ENCODE measurements at regions not wholly inside any gene's neighbourhood (a gene's known extent, or its start where the extent isn't known, plus 50 kb on each side); places are given as distances from the start of the nearest gene placed in this dataset.

- no peak overlapping the region for H3K4me3 ChIP-seq
- no peaks in the 10 kb centered on the region for H3K36me3 ChIP-seq
- WGBS, 5 donors, result 71 to 84% (median 78%) methylated on average over 3 of the region's 3 CpGs
- no peak overlapping the region for H3K27ac ChIP-seq
- intact Hi-C loops (cut with DNase I; ENCODE audit: low total_unique reads), result no loop called here
- H3K4me1 ChIP-seq, result no peaks in the 10 kb centered on the region
- no peak for TF ChIP-seq EP300 (IDR thresholded peaks at IDR 0.05)
- no peak for TF ChIP-seq POLR2A (IDR thresholded peaks at IDR 0.05)
- TF ChIP-seq CTCF (IDR thresholded peaks at IDR 0.05), result no peak
- no peak for TF ChIP-seq POLR2AphosphoS5 (IDR thresholded peaks at IDR 0.05)
- no peaks in the 10 kb centered on the region for H3K27me3 ChIP-seq
- DNase-seq, result no peak
- H3K9me3 ChIP-seq, result no peaks in the 10 kb centered on the region
Measured at GRCh38 chr5:124474528-124475215, 271.8 kb downstream of the ZNF608 start.

- 81 to 87% (median 86%) methylated on average over 5 of the region's 5 CpGs for WGBS, 5 donors
- Histone ChIP-seq H3K4me3 (no peak overlapping the region), H3K27me3 (no peaks in the 10 kb centered on the region), H3K36me3 (no peaks in the 10 kb centered on the region), H3K4me1 (no peaks in the 10 kb centered on the region), H3K27ac (no peak overlapping the region), H3K9me3 (no peaks in the 10 kb centered on the region)
- DNase-seq, result no peak
- intact Hi-C loops (cut with DNase I; ENCODE audit: low total_unique reads), result no loop called here
- TF ChIP-seq CTCF (IDR thresholded peaks at IDR 0.05) (no peak), EP300 (IDR thresholded peaks at IDR 0.05) (no peak), POLR2AphosphoS5 (IDR thresholded peaks at IDR 0.05) (no peak), POLR2A (IDR thresholded peaks at IDR 0.05) (no peak)
Measured at GRCh38 chr5:124468671-124469411, 277.6 kb downstream of the ZNF608 start.

- no peak for DNase-seq
- no peak overlapping the region for H3K4me3 ChIP-seq
- no peaks in the 10 kb centered on the region for H3K9me3 ChIP-seq
- no peaks in the 10 kb centered on the region for H3K4me1 ChIP-seq
- no peaks in the 10 kb centered on the region for H3K36me3 ChIP-seq
- whole genome bisulfite sequencing, 5 donors, result 87 to 96% (median 91%) methylated on average over 1 of the region's 1 CpG
- H3K27me3 ChIP-seq, result no peaks in the 10 kb centered on the region
- no peak for TF ChIP-seq POLR2A (IDR thresholded peaks at IDR 0.05)
- TF ChIP-seq EP300 (IDR thresholded peaks at IDR 0.05), result no peak
- no peak for TF ChIP-seq POLR2AphosphoS5 (IDR thresholded peaks at IDR 0.05)
- no peak for TF ChIP-seq CTCF (IDR thresholded peaks at IDR 0.05)
- intact Hi-C loops (cut with DNase I; ENCODE audit: low total_unique reads), result no loop called here
- H3K27ac ChIP-seq, result no peak overlapping the region
Measured at GRCh38 chr5:124467745-124468144, 278.7 kb downstream of the ZNF608 start.

- 75 to 87% (median 83%) methylated on average over 4 of the region's 4 CpGs for WGBS, 5 donors
- Histone ChIP-seq H3K4me3 (no peak overlapping the region), H3K27me3 (no peaks in the 10 kb centered on the region), H3K27ac (no peak overlapping the region), H3K36me3 (no peaks in the 10 kb centered on the region), H3K9me3 (peaks cover 0 to under 1% (median 0%) of the 10 kb centered on the region in 4 donors), H3K4me1 (no peaks in the 10 kb centered on the region)
- intact Hi-C loops (cut with DNase I; ENCODE audit: low total_unique reads), result no loop called here
- peak in 1 of 2 donors; percentile 19 for DNase-seq
- TF ChIP-seq CTCF (IDR thresholded peaks at IDR 0.05) (no peak), POLR2A (IDR thresholded peaks at IDR 0.05) (no peak), POLR2AphosphoS5 (IDR thresholded peaks at IDR 0.05) (no peak), EP300 (IDR thresholded peaks at IDR 0.05) (no peak)
Measured at GRCh38 chr5:124466011-124466410, 280.4 kb downstream of the ZNF608 start.

Data from stomach (tissue), 8 donors.